Neural cell (in vitro differentiated cells): ENCODE measurements at regions not wholly inside any gene's neighbourhood (a gene's known extent, or its start where the extent isn't known, plus 50 kb on each side); places are given as distances from the start of the nearest gene placed in this dataset.

ENCODE experiments used
- EP300 ChIP-seq: fragments of 450-650 bp; conservative IDR thresholded peaks from 2 replicates; pipeline ENCODE4 v1.6.1; 2014; ENCODE audit warnings: antibody characterized with exemption, mild to moderate bottlenecking, moderate library complexity; ENCODE audit not compliant: poor library complexity, severe bottlenecking
- POLR2AphosphoS5 ChIP-seq: IDR thresholded peaks from 2 replicates; pipeline ENCODE4 v1.6.1; 2012
- TAF1 ChIP-seq: IDR thresholded peaks from 2 replicates; pipeline ENCODE4 v1.6.1; 2012; ENCODE audit warnings: low read depth

- no peak for TF ChIP-seq TAF1
- peak; percentile 70 for TF ChIP-seq POLR2AphosphoS5
- peak; percentile 74 for TF ChIP-seq EP300
Observed at GRCh38 chr9:77099388-77099787, 77.9 kb upstream of the VPS13A start.
